Stimulated activated CD8-positive, alpha-beta memory T cell treated with anti-CD3 and anti-CD28 coated beads, Interleukin-7, amount 100 ng/mL, for 48 hours (primary cell): ENCODE measurements at regions not wholly inside any gene's neighbourhood (a gene's known extent, or its start where the extent isn't known, plus 50 kb on each side); places are given as distances from the start of the nearest gene placed in this dataset.

Experiments
- DNase-seq, 2 donors: peaks; one replicate each; pipeline ENCODE4 v3.0.0-alpha.2; 2020; ENCODE audit warnings: low read depth in 1 of 2; ENCODE audit errors: extremely low read depth in 1 of 2

- no peak for DNase-seq
Observed at GRCh38 chr13:26838821-26839220, 78.2 kb upstream of the GPR12 start.

DNA sequence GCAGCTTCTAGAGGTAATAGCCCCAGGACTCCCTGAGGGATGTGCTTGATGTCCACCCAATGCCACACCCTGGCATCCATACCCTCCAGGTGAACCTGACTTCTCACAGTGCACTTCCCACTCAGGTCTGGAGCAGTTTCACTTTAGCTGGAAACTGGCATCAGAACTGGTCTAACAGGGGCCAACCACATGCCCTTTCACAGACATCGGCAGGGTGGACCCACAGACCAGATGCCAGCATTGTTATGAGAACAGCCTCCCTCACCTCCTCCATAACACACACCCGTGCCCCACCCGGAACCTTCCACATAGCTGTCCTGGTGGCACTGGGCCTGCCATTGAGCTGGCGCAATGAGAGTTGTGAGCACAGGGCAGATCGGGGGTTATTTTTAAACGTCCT lies 77.4 kb upstream of the GPR12 start:
- DNase-seq: no peak

DNA sequence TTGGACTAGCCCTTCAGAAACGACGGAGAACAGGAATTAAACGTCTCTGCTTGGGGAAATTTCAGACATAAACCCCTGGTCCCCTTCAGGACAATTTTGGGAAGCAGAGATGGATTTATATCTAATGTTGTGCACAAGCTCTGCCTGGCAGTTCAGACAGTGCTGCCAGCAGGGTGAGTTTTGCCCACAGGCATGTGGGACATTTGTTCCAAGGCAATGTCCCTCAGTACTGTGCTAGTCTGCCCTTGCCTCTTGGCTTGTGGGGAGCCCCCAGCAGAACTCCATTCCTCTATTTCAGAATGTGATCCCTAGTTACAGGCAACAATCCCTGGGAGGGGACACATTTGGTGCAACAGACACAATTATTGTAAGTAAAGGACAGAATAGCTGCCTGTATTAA lies 76.5 kb upstream of the GPR12 start:
- DNase-seq: no peak

DNA sequence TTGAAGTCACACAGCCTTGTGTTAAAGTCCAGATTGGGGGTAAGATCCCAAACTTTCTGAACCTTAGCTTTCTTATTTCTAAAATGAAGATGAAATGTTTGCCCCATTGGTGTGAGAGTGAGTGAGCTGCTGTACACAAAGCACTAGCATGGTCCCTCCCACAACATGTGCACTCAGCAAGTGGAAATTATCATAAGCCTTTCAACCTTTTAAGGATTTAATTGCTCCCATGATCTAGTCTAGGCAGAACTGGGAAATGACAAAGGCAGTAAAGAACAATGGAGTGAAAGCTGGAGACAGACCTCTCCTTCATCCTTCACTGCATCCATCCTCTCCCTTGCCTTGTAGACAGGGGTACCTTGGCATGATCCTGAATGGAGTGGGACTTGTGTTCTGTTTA lies 76.0 kb upstream of the GPR12 start:
- no peak for DNase-seq

DNA sequence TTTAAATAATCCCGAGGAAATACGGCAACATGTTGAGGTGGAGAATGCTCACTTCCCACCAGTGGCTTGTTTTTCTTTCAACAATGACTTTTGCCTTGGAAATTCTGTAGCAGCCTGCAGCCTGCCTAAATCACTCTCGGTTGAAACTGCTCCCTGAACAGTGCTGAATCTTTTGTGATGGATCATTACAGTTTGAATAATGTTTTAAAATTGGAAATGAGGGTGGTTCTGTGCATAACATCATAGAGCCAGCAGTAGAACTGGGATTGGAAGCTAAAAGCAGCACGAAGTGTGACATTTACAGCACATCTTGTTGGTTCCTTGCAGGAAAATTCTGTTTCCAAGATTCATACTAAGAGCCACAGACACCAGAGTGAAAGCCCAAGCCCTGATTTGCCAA lies 74.1 kb upstream of the GPR12 start:
- DNase-seq: no peak

- DNase-seq: no peak
Observed at GRCh38 chr13:26831336-26831908, 70.8 kb upstream of the GPR12 start.

GRCh38 chr13:26829716-26830115 lies 69.1 kb upstream of the GPR12 start:
- DNase-seq: no peak

DNA sequence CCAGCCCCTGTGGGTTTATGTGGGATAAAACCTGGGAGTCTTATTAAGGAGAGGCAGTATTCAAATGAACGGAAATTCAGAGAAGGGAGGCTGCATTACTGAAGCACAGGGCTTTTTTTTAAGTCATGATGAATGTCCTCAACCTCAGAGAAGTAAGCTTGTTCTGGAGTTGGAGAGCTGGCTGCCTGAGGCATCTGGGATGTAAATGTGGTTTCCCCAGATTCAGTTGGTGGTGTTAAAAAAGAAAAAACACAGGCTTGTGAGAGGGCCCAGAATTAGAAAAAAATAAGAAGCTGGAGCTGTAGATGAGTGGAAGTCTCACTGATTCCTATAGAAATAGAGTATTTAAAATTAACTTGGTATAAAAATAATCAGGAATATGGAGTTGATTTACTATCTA lies 64.0 kb upstream of the GPR12 start:
- no peak for DNase-seq

GRCh38 chr13:26822146-26822545 lies 61.6 kb upstream of the GPR12 start:
- DNase-seq: no peak

- no peak for DNase-seq
Observed at GRCh38 chr13:26821672-26822071, 61.1 kb upstream of the GPR12 start.

DNA sequence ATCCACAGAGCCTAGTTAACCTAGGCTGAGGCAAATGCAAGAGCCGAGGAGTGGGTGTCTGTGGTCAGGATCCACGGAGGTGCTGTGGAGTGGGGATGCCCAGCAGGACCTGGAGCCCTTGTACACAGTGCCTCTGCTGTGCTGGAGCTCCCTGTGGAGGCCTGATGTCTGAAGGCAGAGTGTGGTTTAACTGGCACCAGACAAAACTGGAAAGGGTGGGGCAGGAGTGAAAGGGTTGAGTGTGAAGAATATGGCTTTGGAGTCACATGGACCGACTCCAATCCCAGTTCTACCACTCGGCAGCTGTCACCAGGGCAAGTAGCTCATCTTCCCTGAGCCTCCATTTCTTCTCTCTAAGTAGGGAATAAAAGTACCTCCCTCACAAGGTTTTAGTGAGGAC lies 60.3 kb upstream of the GPR12 start:
- DNase-seq: no peak

GRCh38 chr13:26819046-26819445 lies 58.5 kb upstream of the GPR12 start:
- no peak for DNase-seq

DNA sequence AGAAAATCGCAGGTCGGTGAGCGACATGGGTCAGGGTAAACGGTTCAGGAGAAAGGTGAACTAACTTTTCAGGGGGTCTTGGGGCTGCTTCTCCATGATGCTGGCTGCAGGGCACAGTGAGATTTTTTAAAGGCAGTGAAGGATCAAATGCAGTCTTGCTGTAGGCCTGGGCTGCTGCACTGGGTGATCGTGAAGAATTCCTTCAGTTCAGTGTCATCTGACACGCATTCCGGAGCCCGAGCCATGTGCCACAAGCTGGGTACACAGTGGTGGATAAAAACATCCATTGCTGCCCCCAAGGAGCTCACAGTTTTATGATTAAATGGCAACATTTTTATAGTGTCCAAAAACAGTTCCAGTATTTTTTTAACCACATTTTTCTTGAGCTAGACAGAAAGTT lies 56.3 kb upstream of the GPR12 start:
- no peak for DNase-seq

DNA sequence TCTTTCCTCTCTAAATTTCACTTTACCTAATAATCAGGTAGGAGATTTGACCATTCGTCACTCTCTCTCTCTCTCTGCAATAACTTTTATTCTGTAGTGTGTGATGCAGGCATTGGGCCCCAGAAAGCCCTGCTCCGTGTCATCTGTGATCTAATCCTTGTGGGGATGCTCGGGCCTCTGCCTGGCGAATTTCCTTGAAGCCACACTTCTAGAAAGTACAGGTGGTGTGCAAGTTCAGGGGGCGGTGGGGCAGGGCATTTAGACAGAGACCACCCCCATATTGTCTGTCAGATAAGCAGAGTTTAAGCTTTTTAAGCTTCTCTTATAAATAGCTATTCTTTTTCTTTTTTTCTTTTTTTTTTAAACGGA lies 53.4 kb upstream of the GPR12 start:
- DNase-seq: no peak

DNA sequence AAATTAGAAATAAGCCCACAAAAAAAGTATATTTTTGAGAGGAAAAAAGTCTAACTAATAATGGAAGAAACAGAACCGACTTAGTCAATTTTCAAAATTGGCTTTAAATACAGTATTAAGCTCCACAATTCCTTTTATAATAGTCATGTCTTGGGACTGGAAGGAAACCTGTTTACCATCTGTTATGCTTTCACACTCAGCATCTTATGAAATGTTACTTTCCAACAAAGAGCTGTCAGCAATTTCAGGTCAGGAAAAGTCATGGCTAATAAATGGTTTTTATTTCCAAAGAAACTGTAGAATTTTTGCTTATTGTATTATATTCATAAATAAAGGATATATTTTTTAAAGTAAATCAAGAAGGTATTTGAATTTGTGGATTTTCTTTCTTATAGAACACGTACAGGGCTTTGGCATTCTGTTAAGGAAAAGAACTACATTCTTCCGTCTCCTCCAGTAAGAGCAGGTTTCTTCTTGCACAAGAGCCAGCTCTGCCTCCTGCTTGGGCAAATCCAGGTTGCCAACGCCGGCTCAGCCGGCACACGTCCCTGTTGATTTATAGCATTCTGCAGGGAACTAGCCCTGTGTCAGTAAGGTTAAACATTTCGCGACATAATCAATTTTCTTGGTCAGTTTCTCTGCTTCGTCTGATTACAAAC lies 52.9 kb upstream of the GPR12 start:
- no peak for DNase-seq

GRCh38 chr13:26811581-26811980 lies 51.0 kb upstream of the GPR12 start:
- DNase-seq: no peak
